Osteoblast (primary cell): ENCODE measurements at regions not wholly inside any gene's neighbourhood (a gene's known extent, or its start where the extent isn't known, plus 50 kb on each side); places are given as distances from the start of the nearest gene placed in this dataset.
"Not testable (repeated sequence)": the region's sequence is repeated elsewhere in the genome, so short reads cannot be mapped to it uniquely, and the experiment has no call there.

Experiments used
- DNase-seq: peaks from one replicate; pipeline ENCODE4 v3.0.0; 2011; ENCODE audit warnings: low spot score, mixed read lengths; ENCODE audit not compliant: insufficient read length; ENCODE audit errors: missing footprints
- H2AFZ ChIP-seq: 2 replicates; pipeline ENCODE4 v1.6.0; 2011; ENCODE audit warnings: mild to moderate bottlenecking, low read length
- H3K27ac ChIP-seq: 2 replicates; pipeline ENCODE4 v1.5.1; 2011; ENCODE audit warnings: mild to moderate bottlenecking, low read depth, low read length, moderate library complexity
- H3K27me3 ChIP-seq: 2 replicates; pipeline ENCODE4 v1.6.0; 2012; ENCODE audit warnings: mild to moderate bottlenecking, control low read depth, inconsistent platforms, low read length, moderate library complexity; ENCODE audit not compliant: insufficient read depth
- H3K36me3 ChIP-seq: 2 replicates; pipeline ENCODE4 v1.5.1; 2011; ENCODE audit warnings: mild to moderate bottlenecking, low read length, control low read depth, moderate library complexity; ENCODE audit not compliant: insufficient read depth
- H3K4me1 ChIP-seq: 2 replicates; pipeline ENCODE4 v1.5.1; 2011; ENCODE audit warnings: mild to moderate bottlenecking, low read length, control low read depth, moderate library complexity; ENCODE audit not compliant: insufficient read depth
- H3K4me2 ChIP-seq: 2 replicates; pipeline ENCODE4 v1.6.0; 2011; ENCODE audit warnings: mild to moderate bottlenecking, low read length; ENCODE audit not compliant: insufficient read depth
- H3K4me3 ChIP-seq: fragments of 200-600 bp; sonication (generic); 3 replicates; pipeline ENCODE4 v1.5.1; 2012; ENCODE audit warnings: mild to moderate bottlenecking, low read length, inconsistent platforms; ENCODE audit not compliant: insufficient read depth
- H3K79me2 ChIP-seq: 2 replicates; pipeline ENCODE4 v1.6.0; 2012; ENCODE audit warnings: mild to moderate bottlenecking, low read length, control low read depth, inconsistent platforms; ENCODE audit not compliant: insufficient read depth
- H3K9me3 ChIP-seq: 2 replicates; pipeline ENCODE4 v1.5.1; 2011; ENCODE audit warnings: low read depth, low read length, control low read depth
- H4K20me1 ChIP-seq: 2 replicates; pipeline ENCODE4 v1.6.0; 2012; ENCODE audit warnings: mild to moderate bottlenecking, low read length, control low read depth; ENCODE audit not compliant: insufficient read depth
- CTCF ChIP-seq: IDR thresholded peaks from 2 replicates; pipeline ENCODE4 v1.5.1; 2011; ENCODE audit warnings: mild to moderate bottlenecking, low read depth, low read length, moderate library complexity; ENCODE audit errors: extremely low read depth

- DNase-seq, result no peak
- Histone ChIP-seq H3K4me2 (no peak overlapping the region), H3K4me1 (no peaks in the 10 kb centered on the region), H4K20me1 (no peaks in the 10 kb centered on the region), H3K4me3 (no peak overlapping the region), H3K27ac (no peak overlapping the region), H2AFZ (no peak overlapping the region), H3K36me3 (no peaks in the 10 kb centered on the region), H3K27me3 (no peaks in the 10 kb centered on the region), H3K9me3 (no peaks in the 10 kb centered on the region), H3K79me2 (no peaks in the 10 kb centered on the region)
- no peak for TF ChIP-seq CTCF
Observed at GRCh38 chr1:80565406-80565805, 1235.3 kb upstream of the ADGRL2 start.

- H3K4me1 ChIP-seq, result no peaks in the 10 kb centered on the region
- no peak overlapping the region for H3K27ac ChIP-seq
- no peak overlapping the region for H3K4me2 ChIP-seq
Observed at GRCh38 chr1:80542231-80542630, 1258.5 kb upstream of the ADGRL2 start.

GRCh38 chr1:80540596-80540995 lies 1260.1 kb upstream of the ADGRL2 start:
- H3K4me3 ChIP-seq, result no peak overlapping the region
- no peaks in the 10 kb centered on the region for H3K27me3 ChIP-seq
- no peak for DNase-seq
- H3K36me3 ChIP-seq, result no peaks in the 10 kb centered on the region
- no peaks in the 10 kb centered on the region for H4K20me1 ChIP-seq
- no peak for TF ChIP-seq CTCF
- no peaks in the 10 kb centered on the region for H3K79me2 ChIP-seq
- H3K4me2 ChIP-seq, result no peak overlapping the region
- H3K27ac ChIP-seq, result no peak overlapping the region
- H3K4me1 ChIP-seq, result no peaks in the 10 kb centered on the region
- H2AFZ ChIP-seq, result no peak overlapping the region
- no peaks in the 10 kb centered on the region for H3K9me3 ChIP-seq

More at GRCh38 chr1:80542231-80542630, 1258.5 kb upstream of the ADGRL2 start:
- Histone ChIP-seq H3K79me2 (no peaks in the 10 kb centered on the region), H3K36me3 (no peaks in the 10 kb centered on the region), H3K9me3 (no peaks in the 10 kb centered on the region), H3K27me3 (no peaks in the 10 kb centered on the region), H4K20me1 (no peaks in the 10 kb centered on the region), H2AFZ (no peak overlapping the region), H3K4me3 (no peak overlapping the region)
- DNase-seq, result no peak
- no peak for TF ChIP-seq CTCF

- Histone ChIP-seq H3K4me2 (no peak overlapping the region), H3K27ac (no peak overlapping the region), H3K79me2 (no peaks in the 10 kb centered on the region), H4K20me1 (no peaks in the 10 kb centered on the region), H3K4me1 (no peaks in the 10 kb centered on the region), H3K4me3 (no peak overlapping the region), H3K9me3 (no peaks in the 10 kb centered on the region), H3K36me3 (no peaks in the 10 kb centered on the region), H2AFZ (no peak overlapping the region), H3K27me3 (no peaks in the 10 kb centered on the region)
- no peak for DNase-seq
- TF ChIP-seq CTCF, result no peak
Observed at GRCh38 chr1:80540149-80540548, 1260.6 kb upstream of the ADGRL2 start.

- H3K4me3 ChIP-seq, H3K27ac ChIP-seq, H3K36me3 ChIP-seq, H3K79me2 ChIP-seq, H3K4me2 ChIP-seq, DNase-seq, H3K9me3 ChIP-seq, H3K27me3 ChIP-seq, H4K20me1 ChIP-seq, H3K4me1 ChIP-seq, H2AFZ ChIP-seq: not testable (repeated sequence)
Observed at GRCh38 chr1:80539298-80539697, 1261.4 kb upstream of the ADGRL2 start.
